Cardiac fibroblast (primary cell): ENCODE measurements at regions not wholly inside any gene's neighbourhood (a gene's known extent, or its start where the extent isn't known, plus 50 kb on each side); places are given as distances from the start of the nearest gene placed in this dataset.

Source experiments
- DNase-seq, 2 donors: peaks; one replicate each; pipeline versions ENCODE4 v3.0.0 to v3.0.0-alpha.2; 2010; ENCODE audit warnings: low read depth in 2 of 2
- H3K4me3 ChIP-seq, 2 donors: replicated peaks in 1 of 2; 1 replicate in 1 of 2; 2 replicates in 1 of 2; pipeline ENCODE4 v1.5.1; 2011; ENCODE audit warnings: low read depth in 2 of 2, low read length in 2 of 2, mild to moderate bottlenecking in 2 of 2, moderate library complexity in 1 of 2
- CTCF ChIP-seq: IDR thresholded peaks from one replicate; pipeline ENCODE4 v1.5.1; 2011; ENCODE audit warnings: low read depth, mild to moderate bottlenecking, low read length, inconsistent platforms

GRCh38 chr1:192862271-192862670, 53.4 kb downstream of the RGS2 start:
- no peak overlapping the region for H3K4me3 ChIP-seq
- DNase-seq: no peak
- no peak for TF ChIP-seq CTCF

- H3K4me3 ChIP-seq: no peak overlapping the region
- no peak for DNase-seq
- TF ChIP-seq CTCF: no peak
Observed at GRCh38 chr1:192866241-192866868, 57.5 kb downstream of the RGS2 start.

- H3K4me3 ChIP-seq: no peak overlapping the region
- no peak for DNase-seq
- no peak for TF ChIP-seq CTCF
Observed at GRCh38 chr1:192867180-192867579, 58.3 kb downstream of the RGS2 start.

GRCh38 chr1:192869308-192869940, 60.6 kb downstream of the RGS2 start:
- TF ChIP-seq CTCF: no peak
- no peak for DNase-seq
- H3K4me3 ChIP-seq: no peak overlapping the region

- TF ChIP-seq CTCF: no peak
- no peak for DNase-seq
Observed at GRCh38 chr1:192872010-192872409, 63.2 kb downstream of the RGS2 start.

GRCh38 chr1:192873836-192874235, 65.0 kb downstream of the RGS2 start:
- no peak for TF ChIP-seq CTCF

More at GRCh38 chr1:192872010-192872409, 63.2 kb downstream of the RGS2 start:
- H3K4me3 ChIP-seq: no peak overlapping the region

More at GRCh38 chr1:192873836-192874235, 65.0 kb downstream of the RGS2 start:
- no peak for DNase-seq
- H3K4me3 ChIP-seq: no peak overlapping the region
